HCT116 (cell line): ENCODE measurements at regions not wholly inside any gene's neighbourhood (a gene's known extent, or its start where the extent isn't known, plus 50 kb on each side); places are given as distances from the start of the nearest gene placed in this dataset.

Experiments
- ATAC-seq: fragments of 200-7000 bp; cut with Tn5 transposase; 2 replicates; pipeline ENCODE4 v1.9.1; 2020; ENCODE audit warnings: mild to moderate bottlenecking, moderate library complexity
- BruUV-seq: library from RNA; stranded (reverse); fragments of 400-500 nt; replicated peaks from 2 replicates; lab custom pipeline; 2021; lab: Mats Ljungman, UMichigan
- CTCF ChIA-PET: fragments of 300-600 bp; sonication (Branson Sonifier 250); formaldehyde crosslinking; loops from one replicate; lab custom pipeline; 2021; ENCODE audit warnings: antibody characterized with exemption; lab: Charles Lee
- POLR2A ChIA-PET: fragments of 300-600, 350-600 bp; sonication (Branson Sonifier 250); formaldehyde crosslinking; loops from one replicate; lab custom pipeline; 2021; ENCODE audit warnings: antibody characterized with exemption; lab: Charles Lee
- RAD21 ChIA-PET, 2 experiments: fragments of 300-600 bp; sonication (Branson Sonifier 250); formaldehyde crosslinking; loops; one replicate each; lab custom pipeline; 2023; ENCODE audit warnings: low total read pairs in 2 of 2; ENCODE audit not compliant: uncharacterized antibody in 2 of 2, unreplicated experiment in 2 of 2, low non-redundant PET in 1 of 2; lab: Charles Lee
- DNase-seq: peaks from one replicate; pipeline ENCODE4 v3.0.0-alpha.2; 2010; ENCODE audit warnings: low read depth, low spot score
- H2AFZ ChIP-seq: fragments of 200-600 bp; shearing (Covaris generic), sonication (generic); 2 replicates; pipeline ENCODE4 v1.6.1; 2017; ENCODE audit warnings: low read depth, mixed run types, mixed read lengths, antibody characterized with exemption, low read length; ENCODE audit not compliant: poor library complexity, severe bottlenecking
- H3K27ac ChIP-seq: 2 replicates; pipeline ENCODE4 v1.5.1; 2012; ENCODE audit warnings: low read depth, low read length
- H3K27me3 ChIP-seq: fragments of 200-600 bp; sonication (generic); 2 replicates; pipeline ENCODE4 v1.6.1; 2016; ENCODE audit warnings: mixed run types, low read length, mixed read lengths; ENCODE audit not compliant: insufficient read depth
- H3K36me3 ChIP-seq, 2 experiments: fragments of 200-500 bp in 1 of 2; fragments of 200-600 bp in 1 of 2; sonication (Bioruptor generic) in 1 of 2; sonication (generic) in 1 of 2; 2 replicates each; pipeline versions ENCODE4 v1.5.1 to v1.6.1; 2014 to 2016; ENCODE audit warnings: low read length in 2 of 2, inconsistent platforms in 1 of 2, mixed read lengths in 1 of 2, mixed run types in 1 of 2; ENCODE audit not compliant: insufficient read depth in 2 of 2, control insufficient read depth in 1 of 2
- H3K4me1 ChIP-seq, 2 experiments: fragments of 200-600 bp in 1 of 2; sonication (generic) in 1 of 2; 2 replicates each; pipeline versions ENCODE4 v1.5.1 to v1.6.1; 2012 to 2017; ENCODE audit warnings: low read length in 2 of 2, inconsistent platforms in 1 of 2, mild to moderate bottlenecking in 1 of 2, mixed read lengths in 1 of 2, mixed run types in 1 of 2, moderate library complexity in 1 of 2; ENCODE audit not compliant: insufficient read depth in 2 of 2, control insufficient read depth in 1 of 2
- H3K4me2 ChIP-seq: fragments of 200-600 bp; sonication (generic); 2 replicates; pipeline ENCODE4 v1.6.1; 2017; ENCODE audit warnings: mixed run types, low read length, mixed read lengths
- H3K4me3 ChIP-seq, 2 experiments: fragments of 200-600 bp in 1 of 2; sonication (generic) in 1 of 2; replicated peaks in 1 of 2; 2 replicates each; pipeline ENCODE4 v1.5.1; 2011 to 2016; ENCODE audit warnings: low read length in 2 of 2, control low read depth in 1 of 2, low read depth in 1 of 2, mild to moderate bottlenecking in 1 of 2, mixed read lengths in 1 of 2, mixed run types in 1 of 2
- H3K79me2 ChIP-seq: fragments of 200-600 bp; sonication (generic); 2 replicates; pipeline ENCODE4 v1.6.1; 2017; ENCODE audit warnings: mild to moderate bottlenecking, mixed run types, low read length, moderate library complexity, mixed read lengths; ENCODE audit not compliant: insufficient read depth
- H3K9ac ChIP-seq: fragments of 200-600 bp; sonication (generic); 2 replicates; pipeline ENCODE4 v1.6.1; 2016; ENCODE audit warnings: low read length, mixed read lengths
- H3K9me2 ChIP-seq: fragments of 200-600 bp; sonication (generic), shearing (Covaris generic); 2 replicates; pipeline ENCODE4 v1.6.1; 2017; ENCODE audit warnings: mixed run types, mild to moderate bottlenecking, moderate library complexity; ENCODE audit not compliant: insufficient read depth
- H3K9me3 ChIP-seq, 2 experiments: fragments of 200-500 bp in 1 of 2; fragments of 200-600 bp in 1 of 2; sonication (Bioruptor generic) in 1 of 2; sonication (generic) in 1 of 2; 2 replicates each; pipeline ENCODE4 v1.6.1; 2014 to 2017; ENCODE audit warnings: low read length in 2 of 2, mixed read lengths in 2 of 2, inconsistent platforms in 1 of 2, low read depth in 1 of 2, mild to moderate bottlenecking in 1 of 2, mixed run types in 1 of 2, moderate library complexity in 1 of 2; ENCODE audit not compliant: control insufficient read depth in 1 of 2, insufficient read depth in 1 of 2
- H4K20me1 ChIP-seq: fragments of 200-600 bp; sonication (generic), shearing (Covaris generic); 2 replicates; pipeline ENCODE4 v1.6.1; 2017; ENCODE audit warnings: mixed run types, mild to moderate bottlenecking, moderate library complexity; ENCODE audit not compliant: insufficient read depth
- EGR1 ChIP-seq: IDR thresholded peaks from 2 replicates; pipeline ENCODE4 v1.6.1; 2012; ENCODE audit warnings: low read depth
- FOSL1 ChIP-seq: IDR thresholded peaks from 2 replicates; pipeline ENCODE4 v1.6.1; 2012; ENCODE audit warnings: low read depth
- POLR2A ChIP-seq: IDR thresholded peaks from 2 replicates; pipeline ENCODE4 v1.7.0; 2011; ENCODE audit warnings: borderline replicate concordance; ENCODE audit not compliant: insufficient read depth, insufficient read length; ENCODE audit errors: extremely low read depth
- POLR2AphosphoS5 ChIP-seq: IDR thresholded peaks from 2 replicates; pipeline ENCODE4 v1.6.1; 2011; ENCODE audit warnings: mild to moderate bottlenecking, low read depth, low read length, moderate library complexity
- RAD21 ChIP-seq: IDR thresholded peaks from 2 replicates; pipeline ENCODE4 v1.6.1; 2012; ENCODE audit warnings: low read depth, mild to moderate bottlenecking
- SIN3A ChIP-seq: IDR thresholded peaks from 2 replicates; pipeline ENCODE4 v1.6.1; 2012; ENCODE audit warnings: low read depth
- TCF7L2 ChIP-seq: IDR thresholded peaks from 2 replicates; pipeline ENCODE4 v1.7.0; 2011; ENCODE audit warnings: borderline replicate concordance, inconsistent platforms; ENCODE audit not compliant: insufficient read depth, insufficient read length; ENCODE audit errors: extremely low read depth
- ZFX ChIP-seq: fragments of 450-650 bp; IDR thresholded peaks from 2 replicates; pipeline ENCODE4 v1.6.1; 2017
- ZNF274 ChIP-seq: fragments of 200-500 bp; sonication (Bioruptor generic); IDR thresholded peaks from 2 replicates; pipeline ENCODE4 v1.6.1; 2014; ENCODE audit warnings: mild to moderate bottlenecking, low read depth, low read length, inconsistent platforms
- intact Hi-C: fragments of 100-400 bp; cut with micrococcal nuclease; formaldehyde crosslinking; loops from 2 replicates; pipeline ENCODE4 v1.10.0; 2022
- TF ChIP-seq, protein P1 (sequence below), 3 experiments: fragments of 200-600 bp in 1 of 3; sonication (generic) in 1 of 3; IDR thresholded peaks in 2 of 3; conservative IDR thresholded peaks in 1 of 3; 2 replicates each; pipeline ENCODE4 v1.5.1; 2012 to 2017; ENCODE audit warnings: low read depth in 2 of 3, low read length in 2 of 3, antibody characterized with exemption in 1 of 3, borderline replicate concordance in 1 of 3, control low read depth in 1 of 3, mild to moderate bottlenecking in 1 of 3, mixed read lengths in 1 of 3, mixed run types in 1 of 3, moderate library complexity in 1 of 3; ENCODE audit not compliant: insufficient read depth in 1 of 3
- TF ChIP-seq, protein P2 (sequence below): IDR thresholded peaks from 2 replicates; pipeline ENCODE4 v1.6.1; 2011; ENCODE audit warnings: mild to moderate bottlenecking, low read length, moderate library complexity; ENCODE audit not compliant: insufficient replicate concordance; ENCODE audit errors: extremely low read depth
- TF ChIP-seq, protein P3 (sequence below): IDR thresholded peaks from 2 replicates; pipeline ENCODE4 v1.6.1; 2012; ENCODE audit warnings: low read depth

DNA sequence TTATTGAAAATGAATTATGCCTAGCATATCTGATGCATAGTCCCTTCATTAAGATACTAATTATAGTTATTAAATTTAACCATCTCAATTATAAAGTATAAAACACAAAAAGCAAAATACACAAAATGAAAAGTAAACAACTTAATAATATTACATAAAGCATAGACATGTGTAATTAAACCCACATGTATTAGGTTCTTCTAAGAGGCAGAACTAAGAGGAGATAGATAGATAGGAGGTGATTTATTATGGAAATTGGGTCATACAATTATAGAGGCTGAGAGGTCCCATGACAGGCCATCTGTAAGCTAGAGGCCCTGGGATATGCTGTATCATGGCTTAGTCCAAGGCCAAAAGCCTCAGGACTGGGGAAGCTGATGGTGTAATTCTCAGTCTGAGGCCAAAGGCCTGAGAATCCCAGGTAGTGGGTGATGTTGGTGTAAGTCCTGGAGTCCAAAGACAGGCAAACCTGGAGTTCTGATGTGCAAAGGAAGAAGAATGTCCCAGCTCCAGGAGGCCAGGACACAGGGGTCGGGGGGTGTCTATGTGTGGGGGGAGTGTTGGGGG lies 953.3 kb downstream of the TRHDE start:
- no peaks in the 10 kb centered on the region for H3K4me1 ChIP-seq
- H3K4me3 ChIP-seq: no peak overlapping the region
- CTCF ChIA-PET: no interaction called here
- BruUV-seq: no TSS peak
- no peaks in the 10 kb centered on the region for H3K27me3 ChIP-seq
- H3K9me3 ChIP-seq: no peaks in the 10 kb centered on the region
- H3K9me2 ChIP-seq: no peaks in the 10 kb centered on the region
- H4K20me1 ChIP-seq: no peaks in the 10 kb centered on the region
- no peaks in the 10 kb centered on the region for H3K79me2 ChIP-seq
- no peak overlapping the region for H3K4me2 ChIP-seq
- RAD21 ChIA-PET: interaction anchor here in 1 of 2 experiments (0.6 kb wide), 1 partner anchor 1209 kb away, joined by 5 read pairs; no protein-coding TSS in a partner anchor
- DNase-seq: no peak
- POLR2A ChIA-PET: no interaction called here
- TF ChIP-seq, protein P1, sequence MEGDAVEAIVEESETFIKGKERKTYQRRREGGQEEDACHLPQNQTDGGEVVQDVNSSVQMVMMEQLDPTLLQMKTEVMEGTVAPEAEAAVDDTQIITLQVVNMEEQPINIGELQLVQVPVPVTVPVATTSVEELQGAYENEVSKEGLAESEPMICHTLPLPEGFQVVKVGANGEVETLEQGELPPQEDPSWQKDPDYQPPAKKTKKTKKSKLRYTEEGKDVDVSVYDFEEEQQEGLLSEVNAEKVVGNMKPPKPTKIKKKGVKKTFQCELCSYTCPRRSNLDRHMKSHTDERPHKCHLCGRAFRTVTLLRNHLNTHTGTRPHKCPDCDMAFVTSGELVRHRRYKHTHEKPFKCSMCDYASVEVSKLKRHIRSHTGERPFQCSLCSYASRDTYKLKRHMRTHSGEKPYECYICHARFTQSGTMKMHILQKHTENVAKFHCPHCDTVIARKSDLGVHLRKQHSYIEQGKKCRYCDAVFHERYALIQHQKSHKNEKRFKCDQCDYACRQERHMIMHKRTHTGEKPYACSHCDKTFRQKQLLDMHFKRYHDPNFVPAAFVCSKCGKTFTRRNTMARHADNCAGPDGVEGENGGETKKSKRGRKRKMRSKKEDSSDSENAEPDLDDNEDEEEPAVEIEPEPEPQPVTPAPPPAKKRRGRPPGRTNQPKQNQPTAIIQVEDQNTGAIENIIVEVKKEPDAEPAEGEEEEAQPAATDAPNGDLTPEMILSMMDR (IDR thresholded peaks at IDR 0.05 in 2 of 3, conservative IDR thresholded peaks at IDR 0.05 in 1 of 3; ENCODE audit: borderline replicate concordance in 1 of 3, insufficient read depth in 1 of 3, low read depth in 2 of 3, low read length in 2 of 3): no peak
- TF ChIP-seq POLR2A (no peak), ZNF274 (no peak), SIN3A (no peak), FOSL1 (no peak), ZFX (no peak), TCF7L2 (no peak), RAD21 (no peak), EGR1 (no peak), POLR2AphosphoS5 (no peak)
- TF ChIP-seq, protein P2, sequence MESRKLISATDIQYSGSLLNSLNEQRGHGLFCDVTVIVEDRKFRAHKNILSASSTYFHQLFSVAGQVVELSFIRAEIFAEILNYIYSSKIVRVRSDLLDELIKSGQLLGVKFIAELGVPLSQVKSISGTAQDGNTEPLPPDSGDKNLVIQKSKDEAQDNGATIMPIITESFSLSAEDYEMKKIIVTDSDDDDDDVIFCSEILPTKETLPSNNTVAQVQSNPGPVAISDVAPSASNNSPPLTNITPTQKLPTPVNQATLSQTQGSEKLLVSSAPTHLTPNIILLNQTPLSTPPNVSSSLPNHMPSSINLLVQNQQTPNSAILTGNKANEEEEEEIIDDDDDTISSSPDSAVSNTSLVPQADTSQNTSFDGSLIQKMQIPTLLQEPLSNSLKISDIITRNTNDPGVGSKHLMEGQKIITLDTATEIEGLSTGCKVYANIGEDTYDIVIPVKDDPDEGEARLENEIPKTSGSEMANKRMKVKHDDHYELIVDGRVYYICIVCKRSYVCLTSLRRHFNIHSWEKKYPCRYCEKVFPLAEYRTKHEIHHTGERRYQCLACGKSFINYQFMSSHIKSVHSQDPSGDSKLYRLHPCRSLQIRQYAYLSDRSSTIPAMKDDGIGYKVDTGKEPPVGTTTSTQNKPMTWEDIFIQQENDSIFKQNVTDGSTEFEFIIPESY: no peak
- TF ChIP-seq, protein P3, sequence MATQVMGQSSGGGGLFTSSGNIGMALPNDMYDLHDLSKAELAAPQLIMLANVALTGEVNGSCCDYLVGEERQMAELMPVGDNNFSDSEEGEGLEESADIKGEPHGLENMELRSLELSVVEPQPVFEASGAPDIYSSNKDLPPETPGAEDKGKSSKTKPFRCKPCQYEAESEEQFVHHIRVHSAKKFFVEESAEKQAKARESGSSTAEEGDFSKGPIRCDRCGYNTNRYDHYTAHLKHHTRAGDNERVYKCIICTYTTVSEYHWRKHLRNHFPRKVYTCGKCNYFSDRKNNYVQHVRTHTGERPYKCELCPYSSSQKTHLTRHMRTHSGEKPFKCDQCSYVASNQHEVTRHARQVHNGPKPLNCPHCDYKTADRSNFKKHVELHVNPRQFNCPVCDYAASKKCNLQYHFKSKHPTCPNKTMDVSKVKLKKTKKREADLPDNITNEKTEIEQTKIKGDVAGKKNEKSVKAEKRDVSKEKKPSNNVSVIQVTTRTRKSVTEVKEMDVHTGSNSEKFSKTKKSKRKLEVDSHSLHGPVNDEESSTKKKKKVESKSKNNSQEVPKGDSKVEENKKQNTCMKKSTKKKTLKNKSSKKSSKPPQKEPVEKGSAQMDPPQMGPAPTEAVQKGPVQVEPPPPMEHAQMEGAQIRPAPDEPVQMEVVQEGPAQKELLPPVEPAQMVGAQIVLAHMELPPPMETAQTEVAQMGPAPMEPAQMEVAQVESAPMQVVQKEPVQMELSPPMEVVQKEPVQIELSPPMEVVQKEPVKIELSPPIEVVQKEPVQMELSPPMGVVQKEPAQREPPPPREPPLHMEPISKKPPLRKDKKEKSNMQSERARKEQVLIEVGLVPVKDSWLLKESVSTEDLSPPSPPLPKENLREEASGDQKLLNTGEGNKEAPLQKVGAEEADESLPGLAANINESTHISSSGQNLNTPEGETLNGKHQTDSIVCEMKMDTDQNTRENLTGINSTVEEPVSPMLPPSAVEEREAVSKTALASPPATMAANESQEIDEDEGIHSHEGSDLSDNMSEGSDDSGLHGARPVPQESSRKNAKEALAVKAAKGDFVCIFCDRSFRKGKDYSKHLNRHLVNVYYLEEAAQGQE: no peak
- TF ChIP-seq, all 23 proteins: peak for 0
- H3K36me3 ChIP-seq: no peaks in the 10 kb centered on the region
- intact Hi-C loops: no loop called here
- no peak for ATAC-seq
- no peak overlapping the region for H3K27ac ChIP-seq
- no peak overlapping the region for H3K9ac ChIP-seq
- H2AFZ ChIP-seq: no peak overlapping the region
